ENCODE measurements at regions not wholly inside any gene's neighbourhood (a gene's known extent, or its start where the extent isn't known, plus 50 kb on each side); places are given as distances from the start of the nearest gene placed in this dataset.

DNA sequence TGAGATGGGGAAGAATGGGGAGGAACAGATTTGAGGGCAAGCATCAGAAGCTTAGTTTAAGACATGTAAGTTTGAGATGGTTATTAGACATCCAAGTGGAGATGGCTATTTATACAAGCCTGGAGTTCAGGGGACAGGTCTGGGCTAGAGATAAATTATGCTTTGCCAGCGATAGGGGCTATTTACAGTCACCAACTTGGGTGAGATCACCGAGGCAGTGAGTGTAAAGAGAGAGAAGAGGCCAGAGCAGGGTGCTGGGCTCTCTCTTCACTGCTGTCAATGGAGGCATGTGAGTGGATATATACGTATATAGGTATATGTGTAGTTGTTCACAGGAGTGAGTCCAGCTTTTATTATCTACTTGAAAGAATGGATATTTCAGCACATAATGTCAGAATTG lies 81.0 kb downstream of the QPCT start:
- no peak for DNase-seq

DNA sequence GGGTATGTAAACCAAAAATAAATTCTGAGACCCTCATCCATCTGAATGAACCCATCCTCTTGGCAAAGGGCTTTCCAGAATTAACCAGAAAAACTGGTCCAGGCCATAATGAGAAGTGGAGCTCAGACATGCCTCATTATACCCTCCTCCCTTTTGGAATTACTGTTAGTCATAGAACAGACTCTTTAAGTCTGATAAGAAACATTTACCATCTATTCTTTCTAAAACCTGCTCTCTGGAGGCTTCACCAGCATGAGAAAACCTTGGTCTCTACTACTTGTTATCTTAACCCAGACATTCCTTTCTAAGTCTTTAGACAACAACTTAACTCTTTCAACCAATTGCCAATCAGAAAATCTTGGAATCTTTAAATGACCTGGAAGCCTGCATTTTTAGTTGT lies 82.8 kb downstream of the QPCT start:
- no peak for DNase-seq

GRCh38 chr2:37436323-37436722 lies 91.9 kb downstream of the QPCT start:
- no peak for DNase-seq

DNA sequence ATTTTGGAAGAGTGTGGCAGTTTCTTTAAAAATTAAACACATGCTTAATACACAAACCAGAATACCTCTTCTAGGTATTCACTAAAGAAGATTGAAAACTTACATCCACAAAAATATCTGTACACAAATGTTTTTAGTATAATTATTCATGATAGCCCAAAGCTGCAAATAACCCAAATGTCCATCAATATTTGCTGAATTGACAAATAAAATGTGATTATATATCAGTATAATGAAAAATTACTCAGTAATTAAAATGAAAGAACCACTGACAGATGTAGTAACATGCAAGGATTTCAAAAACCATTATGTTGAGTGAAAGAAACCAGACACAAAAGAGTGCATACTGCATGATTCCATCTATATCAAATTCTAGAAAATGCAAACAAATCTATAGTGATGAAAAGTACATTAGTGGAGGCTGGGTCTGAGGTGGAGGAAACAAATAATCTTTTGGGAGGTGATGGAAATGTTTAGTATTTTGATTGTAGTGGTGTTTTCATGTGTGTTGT lies 94.8 kb downstream of the QPCT start:
- no peak for DNase-seq

DNA sequence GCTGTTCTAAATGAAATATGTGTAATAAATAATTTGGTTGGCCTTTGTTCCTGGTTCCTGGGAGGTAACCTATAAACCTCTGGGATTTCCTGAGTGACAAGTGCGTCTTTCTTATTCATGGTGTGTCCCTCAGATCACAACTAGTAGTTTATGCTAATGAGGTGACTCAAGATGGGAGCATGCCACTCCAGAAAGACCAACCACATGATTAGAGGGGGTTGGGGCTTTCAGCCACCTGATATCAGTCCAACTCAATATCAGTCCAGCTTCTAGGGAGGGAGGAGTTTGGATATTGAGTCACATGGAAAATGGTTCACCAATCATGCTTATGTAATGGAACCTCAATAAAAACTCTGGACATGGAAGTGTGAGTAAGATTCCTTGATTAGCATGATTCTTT lies 96.6 kb downstream of the QPCT start:
- DNase-seq, result no peak

DNA sequence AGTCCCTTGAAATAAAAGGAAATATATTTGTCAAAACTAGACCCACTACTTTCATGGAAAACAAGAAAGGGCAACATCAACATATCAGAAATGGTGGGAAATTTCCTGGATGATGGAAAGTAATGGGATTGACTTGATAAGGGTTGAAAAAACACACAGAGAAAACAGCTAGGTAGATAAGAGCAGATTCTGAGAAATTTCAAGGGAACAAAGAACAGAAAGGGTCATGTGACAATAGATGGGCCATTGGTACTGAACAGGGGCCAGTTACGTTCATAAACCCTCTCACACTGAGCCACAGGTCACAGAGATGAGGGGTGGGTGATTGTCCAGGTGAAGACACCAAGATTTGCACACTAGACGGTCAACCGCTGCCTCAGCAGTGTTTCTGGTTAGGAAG lies 98.7 kb downstream of the QPCT start:
- DNase-seq, result no peak

DNA sequence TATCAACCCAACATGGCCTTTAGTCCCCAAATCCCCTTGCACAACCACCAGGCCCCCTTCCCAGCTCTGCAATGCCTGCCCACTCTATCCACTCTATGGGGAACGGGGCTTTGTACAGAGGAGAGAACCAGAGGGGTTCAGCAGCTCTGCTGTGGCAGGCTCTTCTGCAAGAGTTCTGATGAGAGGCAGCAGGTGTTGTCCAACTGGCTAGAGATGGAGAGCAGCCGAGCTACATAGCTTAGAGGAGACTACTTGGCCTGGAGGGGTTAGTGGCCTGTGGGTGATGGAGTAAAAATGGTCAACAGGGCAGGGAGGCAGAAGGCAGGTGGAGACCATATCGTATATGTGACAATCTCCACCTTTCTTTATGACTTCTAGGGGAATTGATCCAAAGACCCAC lies 103.0 kb downstream of the QPCT start:
- no peak for DNase-seq

GRCh38 chr2:37448342-37449120 lies 104.1 kb downstream of the QPCT start:
- DNase-seq, result no peak

DNA sequence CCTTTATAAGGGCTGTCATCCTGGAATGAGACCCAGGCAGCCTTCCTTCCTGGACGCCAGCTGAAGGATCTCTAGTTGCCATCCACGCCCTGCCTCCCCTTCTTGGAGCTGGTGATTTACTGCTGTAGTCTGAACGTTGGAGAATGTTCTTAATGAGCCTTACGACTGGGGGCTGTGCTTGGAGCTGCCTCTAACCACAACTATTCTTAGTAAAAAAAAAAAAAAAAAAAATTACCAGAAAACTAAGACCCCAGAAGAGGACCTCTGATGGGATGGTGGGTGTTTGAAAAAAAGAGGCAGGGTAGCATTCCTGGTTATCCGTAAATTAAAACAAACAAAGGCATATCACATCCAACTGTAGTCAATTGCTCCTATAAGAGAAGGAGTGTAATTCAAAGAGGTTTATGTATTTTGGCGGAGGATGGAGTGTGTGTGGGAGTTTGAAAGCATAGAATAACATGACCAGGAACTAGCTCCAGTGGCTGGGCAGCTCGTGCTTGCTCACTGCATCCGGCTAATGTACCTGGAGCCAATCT lies 105.4 kb downstream of the QPCT start:
- DNase-seq, result no peak

GRCh38 chr2:37453027-37453426 lies 108.6 kb downstream of the QPCT start:
- DNase-seq, result no peak

DNA sequence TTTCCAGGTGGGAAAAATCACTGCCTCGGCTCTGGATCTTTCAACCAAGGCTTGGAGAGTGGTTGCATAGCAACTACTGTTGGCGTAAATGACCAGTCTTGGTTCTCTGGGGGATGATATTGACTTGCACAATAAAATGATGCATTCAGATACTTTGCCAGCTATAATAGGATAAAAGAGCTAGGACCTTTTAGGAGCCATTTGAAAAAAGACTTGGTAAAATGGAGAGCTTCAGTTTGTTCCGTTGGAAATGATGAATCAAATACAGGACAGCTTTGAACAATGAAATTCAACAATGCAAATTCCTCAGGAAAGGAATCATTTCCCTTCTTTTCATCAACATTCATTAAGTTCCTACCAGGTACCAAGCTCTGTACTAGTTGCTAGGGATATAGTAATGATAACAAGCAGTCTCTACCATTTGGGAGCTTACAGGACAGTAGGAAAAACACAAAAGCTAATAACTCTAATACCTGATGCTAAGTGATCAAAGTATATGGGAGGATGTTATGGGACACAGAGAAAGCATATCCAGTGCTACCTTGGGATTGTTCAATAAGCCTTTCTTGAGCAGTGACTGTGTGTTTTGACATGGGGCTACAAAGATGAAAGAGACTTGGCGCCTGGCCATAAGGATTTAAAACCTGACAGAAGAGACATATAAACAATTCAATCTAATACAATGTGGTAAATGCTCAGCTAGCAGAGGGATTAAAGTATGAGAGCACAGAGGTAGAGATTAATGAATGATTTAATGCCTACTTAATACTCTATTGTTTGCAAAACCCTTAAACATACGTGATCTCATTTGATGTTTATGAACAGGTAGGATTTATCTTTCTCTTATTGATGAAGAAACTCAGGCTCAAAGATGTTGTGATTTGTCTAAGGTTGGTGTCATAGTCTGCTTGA lies 110.7 kb downstream of the QPCT start:
- DNase-seq, result no peak

DNA sequence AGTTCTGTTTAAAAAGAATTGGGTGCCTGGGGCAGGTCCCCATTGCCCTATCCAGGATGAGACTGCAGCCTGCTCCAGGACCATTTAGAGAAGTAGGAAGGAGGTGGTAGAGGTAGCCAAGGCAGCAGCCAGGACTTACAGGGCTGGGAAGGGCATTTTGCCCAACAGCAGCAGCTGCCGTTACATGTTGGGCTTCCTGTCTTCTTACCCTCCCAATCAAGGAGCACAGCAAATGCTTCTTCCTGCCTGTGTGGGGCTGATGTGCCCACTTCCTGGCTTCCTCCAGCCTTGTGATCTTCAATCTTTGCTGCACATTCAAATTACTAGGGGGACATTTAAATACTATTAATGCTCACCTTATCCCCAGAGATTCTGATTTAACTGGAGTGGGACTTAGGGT lies 112.0 kb downstream of the QPCT start:
- no peak for DNase-seq

GRCh38 chr2:37457401-37457901 lies 113.0 kb downstream of the QPCT start:
- DNase-seq, result no peak

- DNase-seq, result no peak
Measured at GRCh38 chr2:37458133-37458532, 113.7 kb downstream of the QPCT start.

DNA sequence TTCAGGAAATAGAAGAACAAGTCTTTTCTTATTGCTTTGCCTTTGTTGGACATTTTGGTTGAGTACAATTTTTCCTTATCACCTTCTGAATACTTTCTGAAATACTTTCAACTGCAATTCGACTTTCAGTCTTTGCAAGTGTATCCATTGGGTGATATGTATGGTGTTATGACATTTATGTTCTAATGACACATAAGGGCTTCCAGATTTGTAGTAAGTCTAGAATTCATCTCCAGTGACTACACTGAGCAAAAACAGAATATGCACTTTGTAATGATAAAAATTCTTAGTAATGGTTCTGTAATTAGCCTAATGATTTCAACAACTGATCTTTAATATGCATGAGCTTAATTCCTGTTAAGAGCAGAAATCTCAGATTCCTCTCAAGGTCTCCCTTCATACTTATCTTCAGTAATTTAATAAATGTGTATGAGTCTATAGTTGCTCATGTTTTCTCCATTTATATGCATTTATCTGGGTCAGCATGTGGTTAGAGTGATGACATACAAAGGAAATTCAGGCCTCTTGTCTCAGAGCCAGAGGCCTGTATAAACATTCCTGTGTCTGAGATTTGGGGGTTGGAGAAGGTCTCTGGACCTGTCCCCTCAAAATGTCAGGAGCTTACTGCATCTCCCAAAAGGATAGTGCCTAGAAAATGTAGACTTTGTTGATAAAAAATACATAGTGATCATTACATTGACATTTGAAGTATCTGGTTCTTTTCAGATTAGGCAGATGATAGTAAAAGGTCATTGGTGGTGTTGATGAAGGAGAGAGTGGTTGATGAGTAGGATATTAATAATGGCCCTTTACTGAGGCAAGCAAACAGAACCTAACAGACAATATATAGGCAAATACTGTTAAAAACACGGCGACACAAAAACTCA lies 114.9 kb downstream of the QPCT start:
- no peak for DNase-seq

GRCh38 chr2:37460896-37461229 lies 116.4 kb downstream of the QPCT start:
- no peak for DNase-seq

DNA sequence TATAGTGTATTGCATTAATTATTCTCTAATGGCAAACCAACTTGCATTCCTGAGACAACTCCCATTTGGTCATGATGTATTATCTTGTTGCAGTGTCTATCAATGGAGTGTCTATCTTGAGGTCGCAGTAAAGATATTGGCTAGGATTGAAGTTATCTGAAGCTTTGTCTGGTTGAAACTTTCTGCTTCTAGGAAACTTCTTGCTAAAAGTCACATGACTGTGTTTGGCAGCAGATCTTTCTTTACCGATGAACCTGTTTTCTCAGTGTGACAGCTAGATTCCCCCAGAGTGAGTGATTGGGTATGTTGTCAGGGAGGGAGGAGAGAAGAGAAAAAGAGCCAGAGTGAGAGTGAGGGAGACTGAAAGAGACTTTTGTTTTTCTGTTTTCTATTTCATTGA lies 119.6 kb downstream of the QPCT start:
- DNase-seq, result no peak

GRCh38 chr2:37466533-37467222 lies 122.2 kb downstream of the QPCT start:
- DNase-seq, result no peak

- no peak for DNase-seq
Measured at GRCh38 chr2:37468170-37468569, 123.7 kb downstream of the QPCT start.

- DNase-seq, result no peak
Measured at GRCh38 chr2:37469126-37469525, 124.7 kb downstream of the QPCT start.

- no peak for DNase-seq
Measured at GRCh38 chr2:37471104-37471503, 126.7 kb downstream of the QPCT start.

DNA sequence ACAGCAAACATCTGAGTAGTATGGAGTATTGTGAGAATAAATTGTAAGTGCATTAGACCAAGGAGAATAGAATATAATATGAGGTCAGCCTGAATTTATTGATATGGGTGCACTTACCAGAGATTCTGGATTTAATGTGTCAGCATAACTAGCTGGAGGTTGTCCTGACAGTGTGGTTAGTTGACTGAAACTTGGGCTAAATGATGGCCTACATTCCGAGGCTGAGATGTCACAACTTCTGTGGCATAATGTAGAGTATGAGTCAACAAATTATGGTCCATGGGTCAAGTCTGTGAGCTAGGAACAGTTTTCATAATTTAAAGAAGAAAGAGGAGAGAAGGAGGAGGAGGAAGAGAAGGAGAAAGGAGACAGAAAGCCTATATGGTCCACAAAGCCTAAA lies 127.6 kb downstream of the QPCT start:
- DNase-seq, result no peak

Data from NK-92 treated with Interleukin-12 subunit alpha and Interleukin-12 subunit beta, amount 100 ng/mL, for 24 hours (cell line).